GM10266 (cell line): ENCODE measurements at regions not wholly inside any gene's neighbourhood (a gene's known extent, or its start where the extent isn't known, plus 50 kb on each side); places are given as distances from the start of the nearest gene placed in this dataset.

Experiments
- DNase-seq: peaks from one replicate; pipeline ENCODE4 v3.0.0; 2012; ENCODE audit errors: extremely low spot score
- CTCF ChIP-seq: IDR thresholded peaks from 2 replicates; pipeline ENCODE4 v1.5.1; 2012; ENCODE audit warnings: mild to moderate bottlenecking, low read depth; ENCODE audit not compliant: control insufficient read depth, insufficient read depth; ENCODE audit errors: missing control alignments

GRCh38 chr12:118606690-118607089, 230.3 kb downstream of the SUDS3 start:
- TF ChIP-seq CTCF = no peak
- no peak for DNase-seq

GRCh38 chr12:118607831-118608230, 231.5 kb downstream of the SUDS3 start:
- TF ChIP-seq CTCF = no peak

GRCh38 chr12:118608770-118609344, 232.5 kb downstream of the SUDS3 start:
- TF ChIP-seq CTCF = no peak
- no peak for DNase-seq

More at GRCh38 chr12:118607831-118608230, 231.5 kb downstream of the SUDS3 start:
- DNase-seq = no peak

GRCh38 chr12:118611295-118611694, 234.9 kb downstream of the SUDS3 start:
- TF ChIP-seq CTCF = no peak
- no peak for DNase-seq

- no peak for TF ChIP-seq CTCF
- no peak for DNase-seq
Observed at GRCh38 chr12:118611770-118612169, 235.4 kb downstream of the SUDS3 start.

GRCh38 chr12:118617611-118618450, 241.5 kb downstream of the SUDS3 start:
- no peak for DNase-seq
- TF ChIP-seq CTCF = no peak

GRCh38 chr12:118618695-118619094, 242.3 kb downstream of the SUDS3 start:
- TF ChIP-seq CTCF = no peak
- no peak for DNase-seq
